ENCODE measurements at regions not wholly inside any gene's neighbourhood (a gene's known extent, or its start where the extent isn't known, plus 50 kb on each side); places are given as distances from the start of the nearest gene placed in this dataset.

GRCh38 chr16:25553711-25554436 is 137.9 kb upstream of the HS3ST4 start:
- TF ChIP-seq, protein P1, sequence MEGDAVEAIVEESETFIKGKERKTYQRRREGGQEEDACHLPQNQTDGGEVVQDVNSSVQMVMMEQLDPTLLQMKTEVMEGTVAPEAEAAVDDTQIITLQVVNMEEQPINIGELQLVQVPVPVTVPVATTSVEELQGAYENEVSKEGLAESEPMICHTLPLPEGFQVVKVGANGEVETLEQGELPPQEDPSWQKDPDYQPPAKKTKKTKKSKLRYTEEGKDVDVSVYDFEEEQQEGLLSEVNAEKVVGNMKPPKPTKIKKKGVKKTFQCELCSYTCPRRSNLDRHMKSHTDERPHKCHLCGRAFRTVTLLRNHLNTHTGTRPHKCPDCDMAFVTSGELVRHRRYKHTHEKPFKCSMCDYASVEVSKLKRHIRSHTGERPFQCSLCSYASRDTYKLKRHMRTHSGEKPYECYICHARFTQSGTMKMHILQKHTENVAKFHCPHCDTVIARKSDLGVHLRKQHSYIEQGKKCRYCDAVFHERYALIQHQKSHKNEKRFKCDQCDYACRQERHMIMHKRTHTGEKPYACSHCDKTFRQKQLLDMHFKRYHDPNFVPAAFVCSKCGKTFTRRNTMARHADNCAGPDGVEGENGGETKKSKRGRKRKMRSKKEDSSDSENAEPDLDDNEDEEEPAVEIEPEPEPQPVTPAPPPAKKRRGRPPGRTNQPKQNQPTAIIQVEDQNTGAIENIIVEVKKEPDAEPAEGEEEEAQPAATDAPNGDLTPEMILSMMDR (IDR thresholded peaks at IDR 0.05; ENCODE audit: extremely low read depth in 1 of 2, insufficient read depth in 1 of 2, low read depth in 1 of 2, low read length in 2 of 2), result no peak
- TF ChIP-seq POLR2AphosphoS5 (IDR thresholded peaks at IDR 0.05; ENCODE audit: insufficient read depth, low read depth, low read length) (no peak), POLR2A (IDR thresholded peaks at IDR 0.05; ENCODE audit: low read depth, low read length) (no peak)
